HG03342 (cell line): ENCODE measurements at regions not wholly inside any gene's neighbourhood (a gene's known extent, or its start where the extent isn't known, plus 50 kb on each side); places are given as distances from the start of the nearest gene placed in this dataset.
"Not testable (repeated sequence)": the region's sequence is repeated elsewhere in the genome, so short reads cannot be mapped to it uniquely, and the experiment has no call there.

Source experiments
- ATAC-seq: cut with Tn5 transposase; IDR thresholded peaks from one replicate; pipeline ENCODE4 v1.9.1; 2021; ENCODE audit warnings: mild to moderate bottlenecking, moderate library complexity; ENCODE audit not compliant: unreplicated experiment

DNA sequence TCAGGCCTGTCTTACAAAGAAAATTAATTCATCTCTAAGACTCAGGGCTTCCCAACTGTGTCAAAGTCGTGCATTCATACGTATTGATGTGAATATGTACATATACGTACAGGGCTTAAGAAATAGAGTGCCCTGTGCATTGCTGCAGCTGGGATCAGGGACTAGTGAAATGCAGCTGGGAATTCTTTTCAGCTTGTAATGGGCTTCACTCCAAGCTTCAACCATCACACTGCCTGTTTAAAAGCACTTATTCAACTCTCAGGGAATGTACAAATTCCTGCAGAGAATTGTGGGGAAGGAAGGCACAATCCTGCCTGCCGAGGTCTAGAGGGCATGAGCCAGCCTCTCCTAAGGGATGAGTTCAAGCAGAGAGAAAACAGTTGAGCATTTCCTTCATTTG is 59.6 kb upstream of the MAN2A1 start:
- ATAC-seq: no peak

DNA sequence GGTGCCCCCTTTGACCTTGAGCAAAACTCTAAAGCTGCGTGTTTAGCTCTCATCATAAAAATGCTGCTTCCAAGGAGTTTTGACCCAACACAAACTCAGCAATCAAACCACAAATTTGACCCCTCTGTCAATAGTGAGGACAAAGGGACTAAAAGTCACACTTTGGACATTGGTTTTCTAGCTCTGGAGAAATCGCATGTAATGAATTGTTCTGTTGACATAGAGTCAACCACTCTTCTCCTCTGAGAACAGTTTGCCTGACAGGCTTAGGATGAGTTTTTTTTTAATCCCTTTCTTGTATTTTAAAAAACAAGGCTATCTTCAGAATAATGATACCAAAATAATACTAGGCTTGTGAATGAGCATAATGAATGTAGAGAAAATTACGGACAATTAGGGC is 61.1 kb upstream of the MAN2A1 start:
- ATAC-seq: no peak

DNA sequence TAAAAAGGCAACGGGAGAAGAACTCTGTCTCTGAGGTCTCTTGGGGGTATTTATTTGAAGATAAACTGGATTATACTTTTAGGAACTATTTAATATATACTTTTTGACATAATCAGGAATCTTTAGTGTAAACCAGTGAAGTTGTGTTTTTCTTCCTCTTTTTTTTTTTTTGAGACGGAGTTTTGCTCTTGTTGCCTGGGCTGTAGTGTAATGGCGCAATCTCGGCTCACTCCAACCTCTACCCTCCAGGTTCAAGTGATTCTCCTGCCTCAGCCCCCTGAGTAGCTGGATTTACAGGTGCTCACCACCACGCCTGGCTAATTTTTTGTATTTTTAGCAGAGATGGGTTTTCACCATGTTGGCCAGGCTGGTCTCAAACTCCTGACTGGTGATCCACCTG is 68.5 kb upstream of the MAN2A1 start:
- not testable (repeated sequence) for ATAC-seq

DNA sequence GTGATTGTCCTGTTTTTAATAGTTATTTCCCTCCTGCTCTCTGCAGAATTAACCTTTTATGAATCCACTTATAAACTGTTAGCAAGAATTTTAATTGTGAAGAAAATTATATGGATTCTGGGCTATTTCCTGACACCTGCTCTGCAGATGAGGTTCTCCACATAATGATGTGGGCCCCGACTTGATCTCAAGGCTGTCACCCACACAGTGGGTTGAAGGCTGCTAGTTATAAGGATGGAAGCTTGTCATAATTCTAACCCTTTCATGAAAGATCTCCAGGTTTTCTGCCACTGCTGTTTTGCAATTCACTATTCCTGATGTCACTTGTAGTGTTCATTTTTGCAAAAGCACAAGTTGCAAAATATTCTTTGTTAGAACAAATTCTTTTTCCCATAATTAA is 69.1 kb upstream of the MAN2A1 start:
- no peak for ATAC-seq

DNA sequence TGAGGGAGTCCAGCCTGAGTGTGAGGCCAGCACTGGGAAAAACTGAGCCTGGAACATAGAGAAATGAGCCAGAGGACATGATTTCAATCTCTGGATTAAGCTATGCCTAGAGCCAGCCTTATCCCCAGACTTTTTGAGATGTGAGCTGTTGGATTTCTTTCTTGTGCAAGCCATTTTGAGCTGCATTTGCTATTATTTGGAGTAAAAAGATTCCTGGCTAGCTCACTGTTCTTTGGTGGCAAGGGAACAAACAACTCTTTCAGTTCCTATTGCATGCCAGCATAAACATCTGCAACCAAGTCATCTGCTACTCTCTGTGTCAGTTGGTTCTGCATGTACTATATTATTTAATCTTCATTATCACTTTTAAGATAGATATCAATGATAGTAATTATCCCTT is 70.1 kb upstream of the MAN2A1 start:
- no peak for ATAC-seq

DNA sequence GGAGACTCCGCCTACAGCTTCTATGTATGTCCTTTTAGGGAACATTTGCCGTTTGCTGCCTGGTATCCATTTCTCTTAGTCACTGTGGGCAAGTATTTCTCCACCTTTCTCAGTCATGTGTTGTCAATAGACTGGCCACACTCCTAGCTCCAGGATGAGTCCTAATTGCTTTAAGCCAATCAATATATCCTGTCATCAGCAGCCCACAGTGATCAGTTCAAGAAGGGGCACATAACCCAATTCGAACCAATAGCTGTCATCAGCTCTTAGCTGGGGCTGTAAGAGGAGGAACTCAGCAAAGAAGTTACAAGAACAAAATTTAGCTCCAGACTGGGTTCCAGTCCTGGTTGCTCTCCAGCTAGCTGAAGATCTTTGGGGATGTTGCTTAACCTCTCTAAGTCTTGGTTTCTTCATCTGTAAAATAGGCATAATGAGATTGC is 70.7 kb upstream of the MAN2A1 start:
- ATAC-seq: no peak

DNA sequence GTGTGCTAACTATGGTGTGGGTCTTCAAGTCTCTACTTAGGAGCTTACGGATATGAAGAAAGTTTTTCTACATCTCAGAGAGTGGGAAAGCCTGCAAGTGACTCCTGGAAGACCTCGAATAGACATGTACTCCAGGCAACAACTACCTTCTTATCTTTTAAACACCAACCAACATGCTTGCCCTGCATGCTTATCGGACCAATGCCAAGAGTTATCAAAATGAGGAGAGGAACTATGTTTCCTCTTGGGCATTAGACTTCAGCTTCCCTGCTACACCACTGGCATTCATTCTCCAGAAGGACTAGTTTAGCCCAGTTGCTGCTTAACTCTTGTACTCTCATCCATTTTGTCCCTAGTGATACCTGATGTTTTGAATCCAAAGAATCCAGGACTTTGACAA is 74.7 kb upstream of the MAN2A1 start:
- ATAC-seq: no peak

DNA sequence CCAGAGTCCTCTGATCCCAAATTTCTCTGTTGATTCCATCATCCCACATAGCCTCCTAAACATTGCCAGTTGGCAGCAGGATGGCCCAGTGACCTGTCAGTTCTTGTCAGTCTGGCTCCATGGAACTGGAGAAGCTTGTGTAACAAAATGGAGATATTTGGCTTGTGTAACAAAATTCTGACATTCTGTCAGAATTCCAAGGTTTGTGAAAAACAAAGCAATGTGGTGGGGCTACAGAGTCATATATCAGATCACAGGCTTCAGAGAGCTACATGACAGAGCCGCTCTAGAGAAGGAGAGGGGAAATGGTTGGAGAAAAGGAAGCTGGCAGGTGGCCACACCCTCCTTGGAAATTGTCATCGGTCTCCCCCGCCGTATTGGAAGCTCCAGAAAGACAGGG is 75.4 kb upstream of the MAN2A1 start:
- no peak for ATAC-seq

DNA sequence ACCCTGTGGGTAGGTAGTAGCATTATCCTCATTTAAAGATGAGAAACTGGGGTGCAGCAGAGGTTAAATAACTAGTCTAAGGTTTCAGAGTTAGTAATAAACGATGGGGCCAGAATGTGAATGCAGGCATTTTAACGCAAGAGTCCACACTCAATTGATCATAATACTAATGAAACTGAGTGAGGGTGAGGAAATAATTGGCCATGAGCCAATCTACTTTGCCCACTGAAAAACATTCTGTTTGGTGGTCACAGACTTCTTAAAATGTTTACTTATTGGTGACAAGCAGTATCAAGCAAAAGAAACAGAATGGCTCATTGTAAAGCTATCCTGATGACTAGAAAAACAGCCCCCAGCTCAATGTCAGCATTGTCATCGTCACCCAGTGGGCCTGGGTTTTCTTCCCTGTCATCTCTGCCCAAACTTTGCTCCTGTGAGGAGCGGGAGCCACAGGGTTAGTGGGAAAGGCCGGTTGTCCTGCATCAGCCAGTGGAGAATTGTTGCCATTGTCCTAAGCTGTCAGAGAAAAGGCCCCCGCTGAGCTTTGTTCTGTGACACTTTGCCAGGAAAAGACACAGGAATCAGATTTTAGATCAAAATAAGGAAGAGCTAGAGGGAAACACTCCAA is 77.3 kb upstream of the MAN2A1 start:
- no peak for ATAC-seq

DNA sequence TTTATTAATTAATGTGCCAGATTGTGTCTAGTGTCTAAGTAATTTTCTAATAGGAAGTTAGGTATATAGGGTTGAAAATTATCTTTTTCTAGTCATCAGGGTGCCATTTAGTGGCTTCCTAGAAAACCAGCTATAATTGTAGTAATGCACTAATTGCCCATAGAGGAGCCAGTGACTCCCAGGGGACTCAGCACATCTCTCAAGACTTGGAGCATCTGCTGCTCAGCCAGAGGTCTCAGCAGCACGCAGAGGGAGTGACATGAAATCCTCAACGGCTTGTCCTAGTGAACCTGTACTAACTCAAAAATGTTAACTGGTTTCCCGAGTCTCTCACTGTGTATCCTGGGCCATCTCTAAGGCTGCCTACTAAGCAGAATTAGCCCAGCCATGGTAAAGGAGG is 78.2 kb upstream of the MAN2A1 start:
- ATAC-seq: no peak

DNA sequence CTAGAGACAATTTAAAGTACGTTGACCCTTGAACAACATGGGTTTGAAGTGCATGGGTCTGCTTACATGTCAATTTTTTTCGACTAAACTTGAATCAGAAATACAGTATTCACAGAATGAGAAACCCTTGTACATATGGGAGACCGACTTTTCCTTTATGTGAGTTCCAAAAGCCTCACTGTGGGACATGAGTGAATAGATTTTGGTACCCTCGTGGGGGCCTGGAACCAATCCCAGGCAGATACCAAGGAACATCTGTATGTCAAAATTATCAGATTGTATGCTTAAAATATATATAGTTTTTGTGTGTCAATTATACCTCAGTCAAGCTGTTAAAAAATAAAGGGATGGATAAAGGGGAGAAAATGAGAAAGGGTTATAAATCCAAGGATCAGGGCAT is 78.7 kb upstream of the MAN2A1 start:
- ATAC-seq: no peak

DNA sequence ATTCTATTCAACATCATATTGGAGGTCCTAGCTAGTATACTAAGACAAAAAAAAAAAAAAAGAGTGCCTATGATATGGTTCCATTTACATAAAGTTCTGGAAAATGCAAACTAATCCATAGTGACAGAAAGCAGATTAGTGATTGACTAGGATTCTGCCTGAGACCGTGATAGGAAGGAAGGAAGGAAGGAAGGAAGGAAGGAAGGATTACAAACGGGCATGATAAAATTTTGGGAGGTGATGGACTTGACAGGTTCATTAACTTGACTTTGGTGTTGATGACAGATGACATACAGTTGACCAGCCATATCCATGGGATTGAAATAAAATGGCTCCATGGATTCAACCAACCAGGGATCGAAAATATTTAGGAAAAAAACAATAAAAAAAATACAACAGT is 79.1 kb upstream of the MAN2A1 start:
- ATAC-seq: no peak

DNA sequence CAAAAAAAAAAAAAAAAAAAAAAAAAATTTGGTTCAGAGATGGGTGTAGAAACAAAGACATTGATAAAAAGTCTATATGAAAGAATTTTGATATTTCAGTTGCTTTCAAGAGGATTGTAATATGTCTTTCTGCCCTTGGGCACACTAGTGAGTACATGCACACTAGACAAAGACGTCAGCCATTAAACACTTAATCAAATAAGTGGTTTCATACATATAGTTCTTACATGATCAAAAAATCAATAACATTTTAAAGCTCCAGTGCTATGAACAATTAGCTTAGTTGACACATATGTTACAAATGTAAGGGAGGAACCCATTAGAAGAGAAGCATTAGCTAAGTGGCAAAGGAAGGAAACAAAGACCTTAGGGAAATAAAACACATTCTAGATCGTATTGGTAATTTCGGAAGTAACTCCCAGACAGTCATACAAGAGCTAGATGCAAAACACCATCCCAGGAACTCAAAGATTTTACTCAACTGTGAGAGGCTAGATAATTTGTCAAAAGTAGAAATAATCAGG is 84.5 kb upstream of the MAN2A1 start:
- ATAC-seq: no peak

DNA sequence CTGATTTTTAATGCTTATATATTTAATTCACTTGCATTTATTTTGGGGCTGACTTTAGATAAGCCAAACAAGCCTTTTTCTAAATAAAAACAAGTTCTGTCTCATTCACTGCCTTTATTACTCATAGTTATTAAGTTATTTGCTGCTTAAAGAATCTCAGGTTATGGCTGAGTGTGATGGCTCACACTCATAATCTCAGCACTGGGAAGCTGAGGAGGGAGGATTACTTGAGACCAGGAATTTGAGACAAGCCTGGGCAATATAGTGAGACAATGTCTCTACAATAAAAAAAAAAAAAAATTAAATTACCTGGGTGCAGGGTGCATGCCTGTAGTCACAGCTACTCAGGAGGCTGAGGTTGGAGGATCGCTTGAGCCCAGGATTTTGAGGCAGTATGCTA is 85.0 kb upstream of the MAN2A1 start:
- ATAC-seq: no peak

DNA sequence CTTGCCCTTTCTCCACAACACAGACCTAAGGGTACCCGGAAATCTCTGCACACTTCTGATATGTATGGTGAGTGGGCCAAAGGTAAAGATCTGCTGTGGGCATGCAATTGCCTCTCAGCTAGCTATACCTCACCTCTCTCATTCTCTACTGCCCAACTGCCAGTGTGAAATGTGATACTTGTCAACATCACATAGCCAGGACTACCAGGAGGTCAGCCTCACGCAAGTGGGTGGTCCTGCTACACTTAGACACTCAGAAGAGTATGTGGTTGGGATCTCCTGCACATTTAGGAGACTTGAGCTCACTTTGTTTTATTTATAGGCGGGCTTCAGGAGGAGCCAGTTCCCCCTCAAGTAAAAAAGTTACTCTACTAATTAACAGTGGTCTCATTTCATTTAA is 88.0 kb upstream of the MAN2A1 start:
- ATAC-seq: no peak

DNA sequence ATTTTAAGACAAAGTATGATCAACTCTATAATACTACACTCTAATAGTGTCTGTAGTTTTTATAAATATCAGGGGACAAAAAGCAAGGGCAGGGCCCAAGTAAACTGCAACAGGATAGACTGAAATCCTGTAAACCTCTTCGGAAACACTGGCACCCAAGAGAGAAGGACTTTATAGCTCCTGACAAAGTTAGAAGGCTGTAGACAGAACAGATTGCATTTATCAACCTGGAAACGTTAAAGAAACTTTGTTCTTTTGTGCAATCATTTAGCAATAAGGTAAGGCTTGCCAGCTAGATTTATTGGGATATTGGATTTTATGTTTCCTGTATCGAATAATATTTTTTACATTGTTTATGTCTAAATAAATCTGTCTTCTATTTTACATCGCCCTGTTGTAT is 91.8 kb upstream of the MAN2A1 start:
- no peak for ATAC-seq

DNA sequence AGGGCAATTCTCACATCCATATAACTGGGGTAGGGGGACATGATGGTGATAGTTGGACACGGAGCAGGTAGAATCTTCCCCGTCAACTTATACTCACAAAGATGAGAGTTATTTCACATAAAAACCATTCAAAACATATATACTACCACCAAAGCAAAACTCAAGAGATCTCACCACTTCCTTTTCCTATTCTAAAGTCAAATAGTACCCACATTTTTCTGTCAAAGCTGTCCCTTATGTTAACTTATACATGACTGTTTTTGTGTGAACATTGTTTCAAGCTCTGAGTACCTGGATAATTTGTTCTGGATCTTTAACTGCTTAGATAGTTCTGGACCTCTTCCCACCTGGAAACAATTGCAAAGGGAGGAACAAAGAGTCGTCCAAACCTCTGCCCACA is 95.5 kb upstream of the MAN2A1 start:
- ATAC-seq: no peak

DNA sequence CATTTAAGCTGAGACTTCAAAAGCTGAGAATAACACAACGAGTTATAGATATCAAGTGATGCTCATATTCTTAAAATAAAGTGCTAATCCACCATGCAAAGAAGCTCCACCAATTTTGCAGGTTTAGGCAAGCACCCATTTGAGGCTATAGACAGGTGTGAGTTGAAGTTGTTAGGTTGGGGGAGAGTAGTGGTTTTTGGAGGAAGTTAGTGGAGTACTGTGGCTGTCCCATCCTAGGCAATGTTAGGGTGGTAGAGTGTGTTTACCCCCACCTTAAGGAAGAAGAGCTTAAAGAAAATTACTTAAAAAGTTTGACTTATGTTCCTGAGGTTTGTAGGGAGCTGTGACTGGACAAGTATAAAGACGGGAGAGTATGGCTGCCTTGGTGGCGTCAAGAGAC is 98.9 kb upstream of the MAN2A1 start:
- no peak for ATAC-seq

DNA sequence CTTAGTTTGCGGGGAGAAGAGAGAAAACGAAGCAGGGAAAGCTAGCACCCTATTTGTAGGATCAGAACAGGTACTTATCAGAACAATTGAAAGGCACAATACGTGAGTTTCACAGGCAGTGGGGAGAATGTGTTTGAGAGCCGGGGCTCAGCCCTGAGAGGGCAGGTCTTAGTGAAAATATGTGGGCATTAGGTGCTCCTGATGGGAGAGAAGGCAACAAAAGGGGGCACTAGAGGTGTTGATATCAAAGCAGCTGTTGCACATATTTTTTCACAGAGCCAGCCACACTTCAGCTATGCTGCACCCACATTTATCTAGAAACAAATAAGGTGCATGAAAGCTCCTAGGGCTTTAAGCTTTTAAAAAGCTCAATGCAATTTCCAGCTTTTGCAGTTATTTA is 99.7 kb upstream of the MAN2A1 start:
- ATAC-seq: no peak

DNA sequence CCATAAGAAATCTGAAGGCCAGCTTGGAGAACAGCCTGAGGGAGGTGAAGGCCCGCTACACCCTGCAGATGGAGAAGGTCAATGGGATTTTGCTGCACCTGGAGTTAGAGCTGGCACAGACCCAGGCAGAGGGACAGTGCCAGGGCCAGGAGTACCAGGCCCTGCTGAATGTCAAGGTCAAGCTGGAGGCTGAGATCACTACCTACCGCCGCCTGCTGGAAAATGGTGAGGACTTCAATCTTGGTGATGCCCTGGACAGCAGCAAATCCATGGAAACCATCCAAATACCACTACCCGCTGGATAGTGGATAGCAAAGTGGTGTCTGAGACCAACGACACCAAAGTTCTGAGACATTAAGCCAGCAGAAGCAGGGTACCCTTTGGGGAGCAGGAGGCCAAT is 100.5 kb upstream of the MAN2A1 start:
- ATAC-seq: no peak

DNA sequence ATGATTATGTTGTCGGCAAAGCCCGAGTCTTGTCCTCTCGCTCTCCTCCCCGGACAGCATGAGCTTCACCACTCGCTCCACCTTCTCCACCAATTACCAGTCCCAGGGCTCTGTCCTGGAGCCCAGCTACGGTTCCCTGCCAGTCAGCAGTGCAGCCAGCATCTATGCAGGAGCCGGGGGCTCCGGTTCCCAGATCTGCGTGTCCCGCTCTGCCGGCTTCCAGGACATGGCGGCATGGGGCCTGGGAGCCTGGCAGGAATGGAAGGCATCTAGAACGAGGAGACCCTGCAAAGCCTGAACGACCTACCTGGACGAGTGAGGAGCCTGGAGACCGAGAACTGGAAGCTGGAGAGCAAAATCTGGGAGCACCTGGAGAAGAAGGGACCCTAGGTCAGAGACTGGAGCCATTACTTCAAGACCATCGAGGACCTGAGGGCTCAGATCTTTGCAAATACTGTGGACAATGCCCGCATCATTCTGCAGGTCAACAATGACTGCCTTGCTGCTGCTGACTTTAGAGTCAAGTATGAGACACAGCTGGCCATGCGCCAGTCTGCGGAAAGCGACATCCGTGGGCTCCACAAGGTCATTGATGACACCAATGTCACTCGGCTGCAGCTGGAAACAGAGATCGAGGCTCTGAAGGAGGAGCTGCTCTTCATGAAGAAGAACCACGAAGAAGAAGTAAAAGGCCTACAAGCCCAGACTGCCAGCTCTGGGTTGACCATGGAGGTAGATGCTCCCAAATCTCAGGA is 101.3 kb upstream of the MAN2A1 start:
- ATAC-seq: no peak

DNA sequence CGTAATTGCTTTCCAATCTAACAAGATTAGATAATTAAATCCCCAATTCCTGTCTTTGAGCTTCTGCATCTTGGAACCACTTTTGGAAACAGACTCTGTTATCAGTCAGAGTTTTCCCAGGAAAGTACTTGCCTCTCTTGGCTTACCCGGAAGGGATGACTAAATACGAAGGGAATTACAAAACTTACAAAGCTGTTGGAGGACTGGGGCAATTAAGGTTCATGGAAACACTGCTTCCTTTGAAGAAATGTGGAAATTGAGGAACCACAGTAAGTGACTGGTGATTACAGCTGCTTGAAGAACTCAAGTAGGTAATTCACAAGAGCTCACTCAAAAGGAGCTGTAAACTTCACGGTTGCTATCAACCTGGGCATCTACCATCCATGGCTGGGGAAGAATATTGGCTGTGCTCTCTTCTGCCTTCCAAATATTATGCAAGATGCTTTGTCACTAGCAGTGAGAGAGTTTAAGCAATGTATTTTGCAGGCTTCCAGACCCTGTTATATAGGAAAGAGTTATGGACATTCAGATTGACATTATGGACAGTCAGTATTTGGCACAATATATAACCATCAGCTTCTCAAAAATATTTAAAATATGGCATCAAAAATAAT is 104.6 kb upstream of the MAN2A1 start:
- ATAC-seq: no peak
